Memory B cell (primary cell): ENCODE measurements at regions not wholly inside any gene's neighbourhood (a gene's known extent, or its start where the extent isn't known, plus 50 kb on each side); places are given as distances from the start of the nearest gene placed in this dataset.

ENCODE experiments used
- ATAC-seq: fragments of 150-1000 bp; cut with Tn5 transposase; 2 replicates; pipeline ENCODE4 v1.10.0; 2021; ENCODE audit warnings: low read depth, mild to moderate bottlenecking, moderate library complexity
- DNase-seq, 2 donors: peaks; one replicate each; pipeline ENCODE4 v3.0.0; 2022; ENCODE audit warnings: low spot score in 2 of 2
- H3K27ac Mint-ChIP-seq: one replicate; pipeline ENCODE4 v1.8.0; 2022; ENCODE audit warnings: mild to moderate bottlenecking, moderate library complexity, mixed read lengths
- H3K27me3 Mint-ChIP-seq: one replicate; pipeline ENCODE4 v1.8.0; 2022; ENCODE audit warnings: mixed read lengths
- H3K36me3 Mint-ChIP-seq: one replicate; pipeline ENCODE4 v1.8.0; 2022; ENCODE audit warnings: mild to moderate bottlenecking, mixed read lengths
- H3K4me1 Mint-ChIP-seq: one replicate; pipeline ENCODE4 v1.8.0; 2022; ENCODE audit warnings: mixed read lengths
- H3K4me3 Mint-ChIP-seq: one replicate; pipeline ENCODE4 v1.8.0; 2022; ENCODE audit warnings: mild to moderate bottlenecking, moderate library complexity, mixed read lengths
- H3K9me3 Mint-ChIP-seq: one replicate; pipeline ENCODE4 v1.8.0; 2022; ENCODE audit warnings: mixed read lengths

DNA sequence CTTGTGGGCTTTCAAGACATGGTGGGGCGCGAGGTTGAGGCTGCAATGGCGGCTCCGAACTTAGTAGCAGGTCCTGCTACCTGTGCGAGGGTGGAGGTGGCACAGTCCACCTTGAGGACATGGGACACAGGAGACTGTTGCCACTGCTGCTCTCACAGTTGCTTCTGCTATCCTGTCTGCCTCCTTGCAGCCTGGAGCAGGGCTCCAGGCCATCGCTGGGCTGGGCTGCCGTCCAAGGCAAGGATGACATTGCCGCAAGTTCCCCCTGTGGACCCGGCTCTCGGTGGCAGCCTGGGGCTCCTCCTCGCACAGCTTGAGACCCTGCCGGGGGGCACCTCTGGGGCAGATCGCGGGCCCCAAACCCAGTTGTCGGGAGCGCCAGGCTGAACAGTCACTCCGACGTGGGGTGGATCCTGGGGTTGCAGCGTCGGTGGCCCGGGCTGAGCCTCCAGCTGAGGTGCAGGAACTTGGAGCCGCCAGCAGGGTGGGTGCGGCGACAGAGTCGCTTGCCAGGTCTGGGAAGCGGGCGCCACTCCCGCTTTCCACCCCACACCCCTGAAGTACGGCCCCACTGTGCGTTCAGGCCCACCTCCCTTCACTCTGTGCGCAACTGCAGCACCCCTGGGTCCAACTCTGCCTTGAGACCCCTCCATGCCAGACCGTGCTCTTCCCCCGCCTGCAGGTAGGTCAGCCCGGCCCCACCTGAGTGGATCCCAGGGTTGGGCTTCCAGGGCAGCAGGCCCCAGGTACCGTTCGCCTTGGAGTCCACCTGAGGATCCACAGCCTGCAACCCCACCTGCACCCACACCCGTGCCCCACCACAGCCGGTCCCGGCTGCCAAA, 192.7 kb upstream of the NUDT6 start:
- H3K4me1 Mint-ChIP-seq, result no peaks in the 10 kb centered on the region
- no peak for ATAC-seq
- no peak overlapping the region for H3K4me3 Mint-ChIP-seq
- no peak overlapping the region for H3K27ac Mint-ChIP-seq
- DNase-seq, result no peak
- no peaks in the 10 kb centered on the region for H3K27me3 Mint-ChIP-seq
- no peaks in the 10 kb centered on the region for H3K9me3 Mint-ChIP-seq
- H3K36me3 Mint-ChIP-seq, result peaks cover 9% of the 10 kb centered on the region

DNA sequence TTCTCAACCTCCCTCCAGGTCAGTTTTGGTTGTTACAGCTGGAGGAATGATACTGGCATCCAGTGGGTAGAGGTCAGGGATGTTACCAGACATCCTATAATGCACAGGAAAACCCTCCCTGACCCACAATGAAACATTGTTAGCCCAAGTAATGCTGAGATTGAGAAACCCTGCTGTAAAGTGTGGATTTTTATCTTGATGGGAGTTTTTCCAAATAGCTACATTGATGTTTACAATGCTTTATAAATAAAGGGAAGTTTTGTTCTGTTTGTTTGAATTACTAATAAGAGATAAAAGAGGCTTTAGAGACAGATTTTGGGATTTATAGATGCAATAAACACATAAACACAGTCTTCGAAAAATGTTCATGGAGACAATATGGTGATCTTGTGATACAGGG, 194.0 kb upstream of the NUDT6 start:
- no peak overlapping the region for H3K27ac Mint-ChIP-seq
- peaks cover 9% of the 10 kb centered on the region for H3K36me3 Mint-ChIP-seq
- no peaks in the 10 kb centered on the region for H3K4me1 Mint-ChIP-seq
- DNase-seq (no peak), ATAC-seq (no peak)
- no peaks in the 10 kb centered on the region for H3K27me3 Mint-ChIP-seq
- no peak overlapping the region for H3K4me3 Mint-ChIP-seq
- no peaks in the 10 kb centered on the region for H3K9me3 Mint-ChIP-seq

DNA sequence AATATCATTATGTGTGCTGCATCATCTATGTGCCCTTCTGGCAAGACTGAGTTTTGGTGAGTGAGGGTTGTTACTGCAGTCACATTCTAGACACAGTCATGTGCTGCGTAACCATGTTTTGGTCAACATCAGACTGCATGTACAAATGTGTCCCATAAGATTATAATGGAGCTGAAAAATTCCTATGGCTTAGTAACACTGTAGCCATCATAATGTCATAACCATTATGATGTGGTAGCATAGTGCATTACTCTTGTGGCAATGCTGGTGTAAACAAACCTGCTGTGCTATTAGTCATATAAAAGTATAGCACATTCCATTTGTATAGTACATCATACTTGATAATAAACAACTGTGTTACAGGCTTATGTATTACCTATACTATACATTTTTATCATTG, 198.1 kb upstream of the NUDT6 start:
- no peak for DNase-seq
- no peak overlapping the region for H3K27ac Mint-ChIP-seq
- ATAC-seq, result no peak
- no peaks in the 10 kb centered on the region for H3K27me3 Mint-ChIP-seq
- H3K4me1 Mint-ChIP-seq, result no peaks in the 10 kb centered on the region
- peaks cover 9% of the 10 kb centered on the region for H3K36me3 Mint-ChIP-seq
- no peak overlapping the region for H3K4me3 Mint-ChIP-seq
- no peaks in the 10 kb centered on the region for H3K9me3 Mint-ChIP-seq

DNA sequence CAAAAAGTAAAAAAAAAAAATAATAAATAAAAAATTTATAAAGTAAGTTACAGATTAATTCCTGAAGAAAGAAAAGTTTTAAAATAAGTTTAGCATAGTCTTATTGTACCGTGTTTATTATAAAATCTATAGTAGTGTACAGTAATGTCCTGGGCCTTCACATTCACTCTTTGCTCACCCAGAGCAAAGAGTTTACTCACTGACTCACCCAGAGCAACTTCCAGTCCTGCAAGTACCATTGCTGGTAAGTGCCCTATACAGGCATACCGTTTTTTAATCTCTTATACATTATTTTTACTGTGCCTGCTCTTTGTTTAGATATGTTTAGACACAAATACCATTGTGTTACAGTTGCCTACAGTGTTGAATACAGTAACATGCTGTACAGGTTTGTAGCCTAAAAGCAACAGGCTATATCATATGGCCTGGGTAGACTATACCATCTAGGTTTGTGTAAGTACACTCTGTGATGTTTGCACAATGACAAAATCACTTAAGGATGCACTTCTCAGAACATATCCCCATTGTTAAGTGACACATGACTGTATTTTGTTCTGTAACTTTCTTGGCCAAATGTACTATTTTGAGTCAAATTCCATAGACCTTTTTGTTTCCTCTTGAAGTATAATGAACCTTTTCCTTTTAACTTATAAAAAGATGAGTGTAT, 199.0 kb upstream of the NUDT6 start:
- peaks cover 14% of the 10 kb centered on the region for H3K36me3 Mint-ChIP-seq
- H3K27me3 Mint-ChIP-seq, result no peaks in the 10 kb centered on the region
- H3K27ac Mint-ChIP-seq, result no peak overlapping the region
- no peak for ATAC-seq
- no peaks in the 10 kb centered on the region for H3K9me3 Mint-ChIP-seq
- no peaks in the 10 kb centered on the region for H3K4me1 Mint-ChIP-seq
- no peak for DNase-seq
- H3K4me3 Mint-ChIP-seq, result no peak overlapping the region

DNA sequence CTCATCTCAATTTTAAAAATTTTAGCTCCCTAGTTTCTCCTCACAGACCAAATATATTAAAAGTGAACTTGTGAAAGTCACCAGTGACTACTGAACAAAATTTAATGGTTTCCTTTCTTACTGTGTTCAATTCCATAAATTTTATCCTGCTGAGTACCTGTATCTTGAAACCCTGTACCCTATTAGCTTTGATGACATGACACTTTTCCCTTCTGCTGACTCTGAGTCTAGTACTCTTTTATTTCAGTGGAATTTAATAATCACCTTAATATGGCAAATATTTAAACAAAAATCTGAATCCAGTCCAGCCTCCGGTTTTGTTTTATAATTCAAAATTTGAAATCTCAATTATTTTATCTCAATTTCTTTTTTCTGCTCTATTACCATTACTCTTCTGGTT, 203.1 kb upstream of the NUDT6 start:
- Mint-ChIP-seq H3K36me3 (peaks cover 13% of the 10 kb centered on the region), H3K4me3 (no peak overlapping the region), H3K27ac (no peak overlapping the region), H3K27me3 (no peaks in the 10 kb centered on the region), H3K9me3 (no peaks in the 10 kb centered on the region), H3K4me1 (no peaks in the 10 kb centered on the region)
- DNase-seq, result no peak
- ATAC-seq, result no peak

DNA sequence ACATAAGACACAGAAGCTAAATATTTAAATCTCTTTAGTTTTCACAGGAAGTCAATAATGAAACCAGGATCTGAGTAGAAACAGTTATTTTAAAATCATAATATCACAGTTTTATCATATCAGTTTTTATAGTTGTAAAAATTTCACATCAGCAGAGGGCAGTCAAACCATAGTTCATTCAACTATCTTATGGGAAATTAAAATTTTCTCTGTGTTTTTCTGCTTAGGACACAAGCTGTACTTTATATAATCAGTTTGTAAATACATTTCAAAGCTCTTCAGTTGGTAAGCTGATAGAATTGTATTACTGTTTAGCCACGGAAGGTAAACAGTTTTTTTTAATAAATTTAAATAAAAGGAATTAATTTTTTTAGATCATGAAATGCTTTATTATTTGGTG, 204.8 kb upstream of the NUDT6 start:
- Mint-ChIP-seq H3K27ac (no peak overlapping the region), H3K9me3 (no peaks in the 10 kb centered on the region), H3K27me3 (no peaks in the 10 kb centered on the region), H3K4me3 (no peak overlapping the region), H3K36me3 (peaks cover 15% of the 10 kb centered on the region), H3K4me1 (no peaks in the 10 kb centered on the region)
- DNase-seq (no peak), ATAC-seq (no peak)

DNA sequence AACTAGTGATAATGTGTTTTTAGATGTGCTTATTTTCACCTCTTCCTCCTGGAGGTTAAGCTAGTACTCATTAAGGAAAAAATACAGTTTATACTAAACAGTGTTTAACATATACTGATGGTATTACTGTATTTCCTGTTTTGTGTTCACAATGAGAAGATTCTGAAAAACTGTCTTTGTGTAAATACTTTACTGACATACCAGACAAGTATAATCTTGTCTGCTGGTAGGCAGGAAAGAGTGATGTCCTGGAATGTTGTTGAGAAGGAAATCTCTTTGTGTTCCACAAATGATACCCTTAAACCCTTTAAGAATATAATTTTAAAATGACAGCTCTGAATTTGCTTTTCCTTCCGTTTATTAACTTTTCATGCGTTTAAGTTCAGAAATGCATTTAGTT, 205.5 kb upstream of the NUDT6 start:
- ATAC-seq, result no peak

DNA sequence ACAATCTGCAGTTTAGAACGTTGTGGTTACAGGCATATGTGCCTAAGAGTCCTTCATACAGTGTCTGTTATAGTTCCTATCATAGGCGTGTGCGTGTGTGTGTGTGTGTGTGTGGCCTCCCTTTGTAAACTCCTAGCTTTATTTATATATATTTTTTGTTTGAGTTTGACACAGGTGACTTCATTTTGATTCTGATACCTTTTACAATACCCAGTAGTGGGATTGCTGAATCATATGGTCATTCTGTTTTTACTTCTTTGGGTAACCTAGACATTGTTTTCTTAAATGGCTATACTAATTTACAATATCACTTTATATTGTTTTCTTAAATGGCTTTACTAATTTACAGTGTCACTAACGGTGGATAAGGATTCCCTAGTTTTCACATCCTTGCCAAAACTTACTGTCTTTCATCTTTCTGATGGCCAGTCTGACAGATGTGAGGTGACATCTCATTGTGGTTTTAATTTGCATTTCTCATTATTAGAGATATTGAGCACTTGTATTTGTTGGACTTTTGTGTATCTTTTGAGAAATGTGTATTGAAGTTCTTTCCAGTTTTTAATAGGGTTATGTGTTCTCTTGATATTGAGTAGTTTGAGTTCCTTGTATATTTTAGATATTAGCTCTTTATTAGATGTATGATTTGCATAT, 211.1 kb upstream of the NUDT6 start:
- DNase-seq, result no peak
- no peak overlapping the region for H3K27ac Mint-ChIP-seq
- H3K36me3 Mint-ChIP-seq, result peaks cover 17% of the 10 kb centered on the region
- H3K4me1 Mint-ChIP-seq, result no peaks in the 10 kb centered on the region
- no peaks in the 10 kb centered on the region for H3K27me3 Mint-ChIP-seq
- no peaks in the 10 kb centered on the region for H3K9me3 Mint-ChIP-seq
- no peak for ATAC-seq
- no peak overlapping the region for H3K4me3 Mint-ChIP-seq

More for the DNA sequence above, 205.5 kb upstream of the NUDT6 start:
- Mint-ChIP-seq H3K9me3 (no peaks in the 10 kb centered on the region), H3K4me3 (no peak overlapping the region), H3K27me3 (no peaks in the 10 kb centered on the region), H3K27ac (no peak overlapping the region), H3K4me1 (no peaks in the 10 kb centered on the region), H3K36me3 (peaks cover 16% of the 10 kb centered on the region)
- no peak for DNase-seq

DNA sequence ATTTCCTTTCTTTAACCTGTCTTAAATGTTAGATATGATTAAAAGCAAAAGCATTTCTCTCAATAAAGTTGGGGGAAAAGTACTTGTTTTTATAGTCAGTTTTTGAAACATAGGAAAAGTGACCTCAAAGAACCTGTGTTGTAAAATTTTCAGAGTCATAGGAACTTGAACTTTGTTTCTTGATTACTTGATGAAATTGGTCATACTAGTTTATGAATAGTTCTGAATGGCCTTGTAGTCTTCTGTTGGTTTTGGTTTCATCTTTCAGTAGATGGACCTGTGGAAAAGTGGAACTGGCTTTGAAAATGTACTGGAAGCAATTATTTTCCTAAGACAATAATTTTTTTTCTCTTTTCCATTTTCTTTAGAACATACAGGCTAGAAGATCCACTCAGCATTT, 222.2 kb upstream of the NUDT6 start:
- Mint-ChIP-seq H3K27ac (no peak overlapping the region), H3K27me3 (no peaks in the 10 kb centered on the region), H3K9me3 (peaks cover 2% of the 10 kb centered on the region), H3K4me3 (no peak overlapping the region), H3K4me1 (no peaks in the 10 kb centered on the region), H3K36me3 (peaks cover 13% of the 10 kb centered on the region)
- ATAC-seq (no peak), DNase-seq (no peak)

DNA sequence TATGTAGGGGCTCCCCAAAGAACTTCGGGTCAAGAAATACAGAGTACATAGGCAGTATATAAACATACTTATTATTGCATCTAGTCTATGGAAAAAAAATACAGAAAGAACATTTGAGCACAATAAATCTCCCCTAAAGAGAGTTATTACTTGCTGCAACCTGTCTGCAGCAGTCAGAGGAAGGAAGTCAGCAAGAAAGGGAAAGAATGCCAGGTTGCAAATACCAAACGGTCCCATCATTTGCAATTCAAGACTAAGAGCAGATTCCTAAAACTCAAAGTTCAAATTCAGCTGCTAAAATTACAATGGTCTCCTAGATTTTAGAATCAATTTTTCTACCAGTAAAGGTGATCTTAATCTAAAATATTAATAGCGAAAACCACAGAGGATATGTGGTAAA, 236.2 kb upstream of the NUDT6 start:
- Mint-ChIP-seq H3K9me3 (no peaks in the 10 kb centered on the region), H3K4me3 (no peak overlapping the region), H3K27me3 (no peaks in the 10 kb centered on the region), H3K27ac (no peak overlapping the region), H3K36me3 (peaks cover 3% of the 10 kb centered on the region), H3K4me1 (peaks cover 2% of the 10 kb centered on the region)
- no peak for ATAC-seq
- no peak for DNase-seq

DNA sequence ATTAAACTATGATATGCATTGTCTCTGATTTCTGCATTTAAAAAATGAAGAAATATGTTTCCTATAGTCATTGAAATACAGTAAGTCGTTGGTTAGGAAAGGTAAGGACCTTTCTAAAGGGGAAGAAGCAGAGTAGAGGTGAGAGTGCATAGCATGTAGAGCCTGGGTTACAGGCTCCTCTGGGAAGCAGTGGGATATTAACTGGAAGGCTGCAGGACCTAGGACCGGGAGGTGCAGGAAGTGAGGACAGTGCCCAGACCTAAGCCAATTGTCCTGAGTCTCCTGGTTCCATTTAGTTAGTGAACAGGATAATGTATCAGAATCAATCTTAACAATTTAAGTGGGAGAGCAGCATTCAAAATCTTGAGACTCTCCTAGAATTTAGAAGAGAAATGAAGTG, 237.1 kb upstream of the NUDT6 start:
- Mint-ChIP-seq H3K27ac (no peak overlapping the region), H3K4me3 (no peak overlapping the region), H3K27me3 (no peaks in the 10 kb centered on the region), H3K4me1 (peaks cover 2% of the 10 kb centered on the region), H3K36me3 (peaks cover 3% of the 10 kb centered on the region), H3K9me3 (no peaks in the 10 kb centered on the region)
- ATAC-seq, result no peak
- no peak for DNase-seq

DNA sequence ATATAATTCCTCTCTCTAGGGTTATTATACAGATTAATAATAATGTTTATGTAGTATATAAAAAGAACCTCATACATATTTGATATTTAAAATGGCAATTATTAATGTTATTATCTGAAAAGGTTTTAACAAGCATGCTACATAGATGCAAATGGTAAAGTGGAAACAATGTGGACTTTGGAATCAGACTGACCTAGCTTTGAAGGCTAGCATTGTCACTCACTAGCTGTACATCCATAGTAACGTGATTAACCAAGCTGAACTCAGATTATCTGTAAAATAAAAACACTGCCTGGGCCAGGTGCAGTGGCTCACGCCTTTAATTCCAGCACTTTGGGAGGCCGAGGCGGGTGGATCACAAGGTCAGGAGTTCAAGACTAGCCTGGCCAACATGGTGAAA, 233.7 kb upstream of the SPRY1 start:
- H3K4me1 Mint-ChIP-seq, result peaks cover under 1% of the 10 kb centered on the region
- no peak for ATAC-seq
- no peaks in the 10 kb centered on the region for H3K27me3 Mint-ChIP-seq
- H3K27ac Mint-ChIP-seq, result no peak overlapping the region
- no peak for DNase-seq
- no peak overlapping the region for H3K4me3 Mint-ChIP-seq
- no peaks in the 10 kb centered on the region for H3K9me3 Mint-ChIP-seq
- peaks cover 3% of the 10 kb centered on the region for H3K36me3 Mint-ChIP-seq

DNA sequence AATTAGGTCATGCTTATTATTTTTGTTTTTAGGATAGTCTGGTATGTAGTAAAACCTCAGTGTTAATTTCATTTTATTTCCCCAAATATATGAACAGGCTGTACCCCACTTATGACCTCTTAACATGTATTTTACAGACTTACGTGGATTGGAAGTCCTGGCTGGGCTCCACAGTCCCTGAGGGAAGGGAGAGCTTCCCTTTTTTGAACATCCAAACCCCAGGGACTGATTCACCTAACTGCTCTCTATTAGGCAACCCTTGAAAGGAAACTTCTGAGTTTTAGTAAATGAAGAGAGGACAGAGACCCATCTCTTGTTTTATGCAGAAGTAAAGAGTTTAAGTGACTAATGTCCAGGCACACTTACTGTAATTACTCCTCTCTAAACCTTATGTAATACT, 233.1 kb upstream of the SPRY1 start:
- H3K9me3 Mint-ChIP-seq, result no peaks in the 10 kb centered on the region
- H3K36me3 Mint-ChIP-seq, result peaks cover 3% of the 10 kb centered on the region
- H3K27me3 Mint-ChIP-seq, result no peaks in the 10 kb centered on the region
- no peak overlapping the region for H3K4me3 Mint-ChIP-seq
- ATAC-seq (no peak), DNase-seq (no peak)
- no peaks in the 10 kb centered on the region for H3K4me1 Mint-ChIP-seq
- H3K27ac Mint-ChIP-seq, result no peak overlapping the region

DNA sequence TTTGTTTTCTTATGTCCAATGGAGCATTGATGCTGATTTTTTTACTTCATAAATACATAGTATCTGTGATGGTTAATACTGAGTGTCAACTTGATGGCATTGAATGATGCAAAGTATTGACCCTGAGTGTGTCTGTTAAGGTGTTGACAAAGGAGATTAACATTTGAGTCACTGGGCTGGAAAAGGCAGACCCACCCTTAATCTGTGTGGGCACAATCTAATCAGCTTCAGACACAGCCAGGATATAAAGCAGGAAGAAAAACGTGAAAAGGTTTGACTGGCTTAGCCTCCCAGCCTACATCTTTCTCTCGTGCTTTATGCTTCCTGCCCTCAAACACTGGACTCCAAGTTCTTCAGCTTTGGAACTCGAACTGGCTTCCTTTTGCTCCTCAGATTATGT, 230.6 kb upstream of the SPRY1 start:
- no peak for DNase-seq
- Mint-ChIP-seq H3K9me3 (no peaks in the 10 kb centered on the region), H3K36me3 (peaks cover 3% of the 10 kb centered on the region), H3K4me1 (no peaks in the 10 kb centered on the region), H3K4me3 (no peak overlapping the region), H3K27me3 (no peaks in the 10 kb centered on the region), H3K27ac (no peak overlapping the region)
- no peak for ATAC-seq
